MM.1S (cell line): ENCODE measurements at regions not wholly inside any gene's neighbourhood (a gene's known extent, or its start where the extent isn't known, plus 50 kb on each side); places are given as distances from the start of the nearest gene placed in this dataset.

Experiments used
- CTCF ChIP-seq: fragments of 300-600 bp; sonication (generic); IDR thresholded peaks from 2 replicates; pipeline ENCODE4 v1.5.1; 2016; ENCODE audit warnings: antibody characterized with exemption, low read length, mixed read lengths
- EZH2phosphoT487 ChIP-seq: fragments of 300-600 bp; sonication (generic); IDR thresholded peaks from 2 replicates; pipeline ENCODE4 v1.6.1; 2018; ENCODE audit warnings: antibody characterized with exemption, low read length

- no peak for TF ChIP-seq CTCF
- TF ChIP-seq EZH2phosphoT487: no peak
Measured at GRCh38 chr9:2992427-2992826, 148.5 kb upstream of the PUM3 start.
